ENCODE measurements at regions not wholly inside any gene's neighbourhood (a gene's known extent, or its start where the extent isn't known, plus 50 kb on each side); places are given as distances from the start of the nearest gene placed in this dataset.

GRCh38 chr6:25010176-25010575 lies 74.4 kb upstream of the RIPOR2 start:
- TF ChIP-seq FOXP2 (optimal IDR thresholded peaks at IDR 0.05; ENCODE audit: borderline replicate concordance, extremely low read depth, extremely low read length, insufficient read depth) = no peak
- no peak for TF ChIP-seq SIN3A (IDR thresholded peaks at IDR 0.05; ENCODE audit: borderline replicate concordance, insufficient read depth, low read length)
- TF ChIP-seq POLR2AphosphoS5 (IDR thresholded peaks at IDR 0.05; ENCODE audit: low read depth, low read length) = no peak
- no peak for TF ChIP-seq TAF1 (IDR thresholded peaks at IDR 0.05; ENCODE audit: borderline replicate concordance, insufficient read depth, low read length)
- TF ChIP-seq, protein P1, sequence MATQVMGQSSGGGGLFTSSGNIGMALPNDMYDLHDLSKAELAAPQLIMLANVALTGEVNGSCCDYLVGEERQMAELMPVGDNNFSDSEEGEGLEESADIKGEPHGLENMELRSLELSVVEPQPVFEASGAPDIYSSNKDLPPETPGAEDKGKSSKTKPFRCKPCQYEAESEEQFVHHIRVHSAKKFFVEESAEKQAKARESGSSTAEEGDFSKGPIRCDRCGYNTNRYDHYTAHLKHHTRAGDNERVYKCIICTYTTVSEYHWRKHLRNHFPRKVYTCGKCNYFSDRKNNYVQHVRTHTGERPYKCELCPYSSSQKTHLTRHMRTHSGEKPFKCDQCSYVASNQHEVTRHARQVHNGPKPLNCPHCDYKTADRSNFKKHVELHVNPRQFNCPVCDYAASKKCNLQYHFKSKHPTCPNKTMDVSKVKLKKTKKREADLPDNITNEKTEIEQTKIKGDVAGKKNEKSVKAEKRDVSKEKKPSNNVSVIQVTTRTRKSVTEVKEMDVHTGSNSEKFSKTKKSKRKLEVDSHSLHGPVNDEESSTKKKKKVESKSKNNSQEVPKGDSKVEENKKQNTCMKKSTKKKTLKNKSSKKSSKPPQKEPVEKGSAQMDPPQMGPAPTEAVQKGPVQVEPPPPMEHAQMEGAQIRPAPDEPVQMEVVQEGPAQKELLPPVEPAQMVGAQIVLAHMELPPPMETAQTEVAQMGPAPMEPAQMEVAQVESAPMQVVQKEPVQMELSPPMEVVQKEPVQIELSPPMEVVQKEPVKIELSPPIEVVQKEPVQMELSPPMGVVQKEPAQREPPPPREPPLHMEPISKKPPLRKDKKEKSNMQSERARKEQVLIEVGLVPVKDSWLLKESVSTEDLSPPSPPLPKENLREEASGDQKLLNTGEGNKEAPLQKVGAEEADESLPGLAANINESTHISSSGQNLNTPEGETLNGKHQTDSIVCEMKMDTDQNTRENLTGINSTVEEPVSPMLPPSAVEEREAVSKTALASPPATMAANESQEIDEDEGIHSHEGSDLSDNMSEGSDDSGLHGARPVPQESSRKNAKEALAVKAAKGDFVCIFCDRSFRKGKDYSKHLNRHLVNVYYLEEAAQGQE (IDR thresholded peaks at IDR 0.05; ENCODE audit: insufficient read depth in 1 of 2, low read depth in 2 of 2, low read length in 2 of 2) = no peak

GRCh38 chr6:25010902-25011625 lies 75.3 kb upstream of the RIPOR2 start:
- TF ChIP-seq SIN3A (IDR thresholded peaks at IDR 0.05; ENCODE audit: borderline replicate concordance, insufficient read depth, low read length) = no peak
- no peak for TF ChIP-seq TAF1 (IDR thresholded peaks at IDR 0.05; ENCODE audit: borderline replicate concordance, insufficient read depth, low read length)
- TF ChIP-seq POLR2AphosphoS5 (IDR thresholded peaks at IDR 0.05; ENCODE audit: low read depth, low read length) = no peak
- TF ChIP-seq, protein P1 (IDR thresholded peaks at IDR 0.05; ENCODE audit: insufficient read depth in 1 of 2, low read depth in 2 of 2, low read length in 2 of 2) = no peak
- TF ChIP-seq FOXP2 (optimal IDR thresholded peaks at IDR 0.05; ENCODE audit: borderline replicate concordance, extremely low read depth, extremely low read length, insufficient read depth) = no peak

DNA sequence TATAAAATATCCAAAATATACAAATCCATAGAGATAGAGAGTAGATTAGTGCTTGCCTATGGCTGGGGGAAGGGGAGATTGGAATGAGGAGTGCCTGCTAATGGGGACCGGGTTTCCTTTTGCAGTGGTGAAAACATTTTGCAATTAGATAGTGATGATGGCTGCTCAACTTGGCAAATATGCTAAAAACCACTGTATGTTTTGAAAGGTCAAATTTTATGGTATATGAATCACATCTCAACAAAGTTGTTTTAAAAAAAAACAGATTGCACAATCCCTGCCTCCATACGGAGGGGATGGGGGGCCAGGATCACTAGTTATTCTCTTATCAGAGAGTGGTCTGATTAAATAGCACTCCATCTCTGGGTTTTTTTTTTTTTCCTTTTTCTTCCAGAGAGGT lies 76.9 kb upstream of the RIPOR2 start:
- TF ChIP-seq, protein P1 (IDR thresholded peaks at IDR 0.05; ENCODE audit: insufficient read depth in 1 of 2, low read depth in 2 of 2, low read length in 2 of 2) = no peak
- TF ChIP-seq SIN3A (IDR thresholded peaks at IDR 0.05; ENCODE audit: borderline replicate concordance, insufficient read depth, low read length) (no peak), FOXP2 (optimal IDR thresholded peaks at IDR 0.05; ENCODE audit: borderline replicate concordance, extremely low read depth, extremely low read length, insufficient read depth) (no peak), TAF1 (IDR thresholded peaks at IDR 0.05; ENCODE audit: borderline replicate concordance, insufficient read depth, low read length) (no peak), POLR2AphosphoS5 (IDR thresholded peaks at IDR 0.05; ENCODE audit: low read depth, low read length) (no peak)

DNA sequence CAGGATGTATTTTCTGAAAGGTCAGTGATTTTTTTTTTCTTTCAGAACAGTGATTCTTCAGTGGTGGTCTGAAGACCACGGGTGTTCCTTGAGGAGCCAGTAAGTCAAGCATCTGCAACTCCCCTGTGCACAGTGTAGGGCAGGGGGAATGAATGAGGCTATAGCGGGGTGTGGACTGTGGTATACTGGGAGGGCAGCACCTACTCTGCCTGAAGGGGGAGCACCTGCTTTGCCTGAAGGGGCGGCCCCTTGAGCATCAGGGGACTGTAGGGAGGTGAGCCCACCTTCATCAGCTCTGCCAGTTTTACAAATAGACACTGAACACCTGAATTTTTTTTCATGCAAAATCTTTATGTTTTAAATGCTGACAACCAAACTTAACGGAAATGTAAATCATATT lies 77.5 kb upstream of the RIPOR2 start:
- TF ChIP-seq TAF1 (IDR thresholded peaks at IDR 0.05; ENCODE audit: borderline replicate concordance, insufficient read depth, low read length) = no peak
- TF ChIP-seq SIN3A (IDR thresholded peaks at IDR 0.05; ENCODE audit: borderline replicate concordance, insufficient read depth, low read length) = no peak
- TF ChIP-seq FOXP2 (optimal IDR thresholded peaks at IDR 0.05; ENCODE audit: borderline replicate concordance, extremely low read depth, extremely low read length, insufficient read depth) = no peak
- TF ChIP-seq, protein P1 (IDR thresholded peaks at IDR 0.05; ENCODE audit: insufficient read depth in 1 of 2, low read depth in 2 of 2, low read length in 2 of 2) = no peak
- no peak for TF ChIP-seq POLR2AphosphoS5 (IDR thresholded peaks at IDR 0.05; ENCODE audit: low read depth, low read length)
